ENCODE measurements at regions not wholly inside any gene's neighbourhood (a gene's known extent, or its start where the extent isn't known, plus 50 kb on each side); places are given as distances from the start of the nearest gene placed in this dataset.

DNA sequence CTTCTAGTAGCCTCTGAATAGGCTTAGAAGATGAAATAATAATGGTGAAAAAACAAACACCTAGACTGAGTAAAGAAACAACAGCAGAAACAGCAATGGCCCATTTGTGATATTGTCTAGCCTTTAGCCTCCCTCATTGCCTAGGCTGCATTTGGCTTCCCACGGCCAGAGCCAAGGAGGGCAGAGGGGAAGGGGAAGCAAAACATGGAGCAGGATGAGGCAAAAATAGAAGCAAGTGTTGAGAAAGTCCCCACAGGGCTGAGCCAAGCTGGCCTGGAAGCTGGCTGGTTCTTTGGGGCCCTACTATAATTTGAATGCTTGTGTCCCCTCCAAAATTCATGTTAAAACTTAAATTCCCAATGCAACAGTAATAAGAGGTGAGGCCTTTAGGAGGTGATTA is 60.2 kb upstream of the KSR1 start:
- Histone ChIP-seq H3K27ac (no peak overlapping the region), H3K27me3 (no peaks in the 10 kb centered on the region), H3K36me3 (no peaks in the 10 kb centered on the region), H3K9me3 (no peaks in the 10 kb centered on the region), H3K4me3 (no peak overlapping the region), H3K4me1 (no peaks in the 10 kb centered on the region)
- WGBS, 2 donors (ENCODE audit: low coverage in 1 of 2) = 71 to 80% methylated on average over 1 of the region's 1 CpG
- TF ChIP-seq POLR2AphosphoS5 (IDR thresholded peaks at IDR 0.05) (no peak), POLR2A (IDR thresholded peaks at IDR 0.05) (no peak), EP300 (IDR thresholded peaks at IDR 0.05) (no peak)
- TF ChIP-seq, protein P1, sequence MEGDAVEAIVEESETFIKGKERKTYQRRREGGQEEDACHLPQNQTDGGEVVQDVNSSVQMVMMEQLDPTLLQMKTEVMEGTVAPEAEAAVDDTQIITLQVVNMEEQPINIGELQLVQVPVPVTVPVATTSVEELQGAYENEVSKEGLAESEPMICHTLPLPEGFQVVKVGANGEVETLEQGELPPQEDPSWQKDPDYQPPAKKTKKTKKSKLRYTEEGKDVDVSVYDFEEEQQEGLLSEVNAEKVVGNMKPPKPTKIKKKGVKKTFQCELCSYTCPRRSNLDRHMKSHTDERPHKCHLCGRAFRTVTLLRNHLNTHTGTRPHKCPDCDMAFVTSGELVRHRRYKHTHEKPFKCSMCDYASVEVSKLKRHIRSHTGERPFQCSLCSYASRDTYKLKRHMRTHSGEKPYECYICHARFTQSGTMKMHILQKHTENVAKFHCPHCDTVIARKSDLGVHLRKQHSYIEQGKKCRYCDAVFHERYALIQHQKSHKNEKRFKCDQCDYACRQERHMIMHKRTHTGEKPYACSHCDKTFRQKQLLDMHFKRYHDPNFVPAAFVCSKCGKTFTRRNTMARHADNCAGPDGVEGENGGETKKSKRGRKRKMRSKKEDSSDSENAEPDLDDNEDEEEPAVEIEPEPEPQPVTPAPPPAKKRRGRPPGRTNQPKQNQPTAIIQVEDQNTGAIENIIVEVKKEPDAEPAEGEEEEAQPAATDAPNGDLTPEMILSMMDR (IDR thresholded peaks at IDR 0.05) = no peak
- ATAC-seq = no peak

- Histone ChIP-seq H3K9me3 (no peaks in the 10 kb centered on the region), H3K36me3 (no peaks in the 10 kb centered on the region), H3K4me1 (no peaks in the 10 kb centered on the region), H3K27me3 (no peaks in the 10 kb centered on the region), H3K27ac (no peak overlapping the region), H3K4me3 (no peak overlapping the region)
- 17 to 33% methylated on average over 1 of the region's 1 CpG for WGBS, 2 donors (ENCODE audit: low coverage in 1 of 2)
- no peak for ATAC-seq
- TF ChIP-seq POLR2A (IDR thresholded peaks at IDR 0.05) (no peak), POLR2AphosphoS5 (IDR thresholded peaks at IDR 0.05) (no peak), EP300 (IDR thresholded peaks at IDR 0.05) (no peak)
- TF ChIP-seq, protein P1 (IDR thresholded peaks at IDR 0.05) = no peak
Measured at GRCh38 chr17:27396941-27397340, 59.3 kb upstream of the KSR1 start.

- H3K9me3 ChIP-seq = no peaks in the 10 kb centered on the region
- no peak overlapping the region for H3K4me3 ChIP-seq
- no peaks in the 10 kb centered on the region for H3K4me1 ChIP-seq
- no peaks in the 10 kb centered on the region for H3K36me3 ChIP-seq
- H3K27ac ChIP-seq = no peak overlapping the region
- ATAC-seq = no peak
- WGBS, 2 donors (ENCODE audit: low coverage in 1 of 2) = 41 to 58% methylated on average over 2 of the region's 2 CpGs
- H3K27me3 ChIP-seq = no peaks in the 10 kb centered on the region
- TF ChIP-seq POLR2A (IDR thresholded peaks at IDR 0.05) (no peak), POLR2AphosphoS5 (IDR thresholded peaks at IDR 0.05) (no peak), EP300 (IDR thresholded peaks at IDR 0.05) (no peak)
- TF ChIP-seq, protein P1 (IDR thresholded peaks at IDR 0.05) = no peak
Measured at GRCh38 chr17:27398691-27399090, 57.6 kb upstream of the KSR1 start.

GRCh38 chr17:27400991-27401390 is 55.3 kb upstream of the KSR1 start:
- ATAC-seq = no peak
- no peaks in the 10 kb centered on the region for H3K36me3 ChIP-seq
- H3K4me3 ChIP-seq = no peak overlapping the region
- no peaks in the 10 kb centered on the region for H3K4me1 ChIP-seq
- TF ChIP-seq, protein P1 (IDR thresholded peaks at IDR 0.05) = no peak
- TF ChIP-seq POLR2A (IDR thresholded peaks at IDR 0.05) (no peak), POLR2AphosphoS5 (IDR thresholded peaks at IDR 0.05) (no peak), EP300 (IDR thresholded peaks at IDR 0.05) (no peak)
- H3K27me3 ChIP-seq = no peaks in the 10 kb centered on the region
- no peak overlapping the region for H3K27ac ChIP-seq
- 100% methylated on average over 2 of the region's 6 CpGs for WGBS, 2 donors (ENCODE audit: low coverage in 1 of 2)
- no peaks in the 10 kb centered on the region for H3K9me3 ChIP-seq

- WGBS, 2 donors (ENCODE audit: low coverage in 1 of 2) = 93% methylated on average over 5 of the region's 5 CpGs; no CpG with 5 or more reads in 1 of the 2 donors
- Histone ChIP-seq H3K27ac (no peak overlapping the region), H3K36me3 (no peaks in the 10 kb centered on the region), H3K27me3 (no peaks in the 10 kb centered on the region), H3K9me3 (no peaks in the 10 kb centered on the region), H3K4me1 (peaks cover 0 to 3% (median 0%) of the 10 kb centered on the region in 3 donors), H3K4me3 (no peak overlapping the region)
- no peak for ATAC-seq
- TF ChIP-seq POLR2A (IDR thresholded peaks at IDR 0.05) (no peak), EP300 (IDR thresholded peaks at IDR 0.05) (no peak), POLR2AphosphoS5 (IDR thresholded peaks at IDR 0.05) (no peak)
- TF ChIP-seq, protein P1 (IDR thresholded peaks at IDR 0.05) = no peak
Measured at GRCh38 chr17:27402943-27403342, 53.3 kb upstream of the KSR1 start.

Measured in gastroesophageal sphincter (tissue), 4 donors.